IPS DF 6.9 (cell line): ENCODE measurements at regions not wholly inside any gene's neighbourhood (a gene's known extent, or its start where the extent isn't known, plus 50 kb on each side); places are given as distances from the start of the nearest gene placed in this dataset.
"Not testable (repeated sequence)": the region's sequence is repeated elsewhere in the genome, so short reads cannot be mapped to it uniquely, and the experiment has no call there.

Source experiments
- DNase-seq: peaks from one replicate; pipeline ENCODE4 v3.0.0-alpha.2; 2013; ENCODE audit warnings: low read depth, low spot score
- H3K27ac ChIP-seq: one replicate; pipeline ENCODE4 v1.5.1; 2013; ENCODE audit warnings: low read length, control low read depth
- H3K27me3 ChIP-seq: 2 replicates; pipeline ENCODE4 v1.6.1; 2013; ENCODE audit warnings: mild to moderate bottlenecking, low read length; ENCODE audit not compliant: control insufficient read depth, insufficient read depth
- H3K36me3 ChIP-seq: 2 replicates; pipeline ENCODE4 v1.6.1; 2013; ENCODE audit warnings: low read length; ENCODE audit not compliant: control insufficient read depth, insufficient read depth
- H3K4me1 ChIP-seq: 2 replicates; pipeline ENCODE4 v1.6.1; 2013; ENCODE audit warnings: low read length; ENCODE audit not compliant: control insufficient read depth, insufficient read depth
- H3K4me3 ChIP-seq: 2 replicates; pipeline ENCODE4 v1.5.1; 2013; ENCODE audit warnings: mild to moderate bottlenecking, low read length
- H3K9me3 ChIP-seq: 2 replicates; pipeline ENCODE4 v1.6.1; 2013; ENCODE audit warnings: low read length, inconsistent platforms; ENCODE audit not compliant: control insufficient read depth, insufficient read depth
- WGBS: extraction: QIAGEN DNeasy Blood & Tissue Kit; methylation state at CpG from one replicate; pipeline ENCODE4 v1.1.7; 2013; ENCODE audit warnings: mixed read lengths, missing lambda C conversion rate; ENCODE audit not compliant: insufficient read length, insufficient coverage; 5-methylcytosine and 5-hydroxymethylcytosine counted together

DNA sequence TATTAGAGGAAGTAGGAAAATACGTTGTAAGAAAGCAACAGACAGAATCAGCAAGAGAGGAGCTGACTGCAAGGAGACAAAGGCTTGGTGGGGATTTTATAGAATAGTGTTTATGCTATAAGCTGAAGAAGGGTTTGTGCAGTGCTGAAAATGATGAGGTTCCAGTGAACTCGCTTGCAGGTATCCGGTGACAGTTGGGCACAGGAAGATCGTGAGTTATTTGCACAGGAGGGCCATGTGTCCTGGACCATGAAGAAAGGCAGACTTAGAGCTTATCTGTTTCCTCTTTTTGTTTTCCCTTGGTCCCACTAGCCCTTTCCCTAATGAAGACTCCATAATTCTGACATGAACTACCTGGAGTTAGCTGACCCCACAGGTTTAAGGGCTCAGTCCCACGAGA is 61.4 kb downstream of the NXNL2 start:
- H3K27me3 ChIP-seq, result no peaks in the 10 kb centered on the region
- no peaks in the 10 kb centered on the region for H3K9me3 ChIP-seq
- no peak for DNase-seq
- no peak overlapping the region for H3K27ac ChIP-seq
- no peaks in the 10 kb centered on the region for H3K36me3 ChIP-seq
- no peak overlapping the region for H3K4me3 ChIP-seq
- WGBS, result no CpG with 5 or more reads among the region's 5 CpGs
- no peaks in the 10 kb centered on the region for H3K4me1 ChIP-seq

GRCh38 chr9:88604836-88605511 is 70.0 kb downstream of the NXNL2 start:
- no peaks in the 10 kb centered on the region for H3K36me3 ChIP-seq
- no peak overlapping the region for H3K27ac ChIP-seq
- H3K4me3 ChIP-seq, result no peak overlapping the region
- DNase-seq, result no peak
- no peaks in the 10 kb centered on the region for H3K9me3 ChIP-seq
- no peaks in the 10 kb centered on the region for H3K27me3 ChIP-seq
- no peaks in the 10 kb centered on the region for H3K4me1 ChIP-seq
- WGBS, result no CpG with 5 or more reads among the region's 3 CpGs

DNA sequence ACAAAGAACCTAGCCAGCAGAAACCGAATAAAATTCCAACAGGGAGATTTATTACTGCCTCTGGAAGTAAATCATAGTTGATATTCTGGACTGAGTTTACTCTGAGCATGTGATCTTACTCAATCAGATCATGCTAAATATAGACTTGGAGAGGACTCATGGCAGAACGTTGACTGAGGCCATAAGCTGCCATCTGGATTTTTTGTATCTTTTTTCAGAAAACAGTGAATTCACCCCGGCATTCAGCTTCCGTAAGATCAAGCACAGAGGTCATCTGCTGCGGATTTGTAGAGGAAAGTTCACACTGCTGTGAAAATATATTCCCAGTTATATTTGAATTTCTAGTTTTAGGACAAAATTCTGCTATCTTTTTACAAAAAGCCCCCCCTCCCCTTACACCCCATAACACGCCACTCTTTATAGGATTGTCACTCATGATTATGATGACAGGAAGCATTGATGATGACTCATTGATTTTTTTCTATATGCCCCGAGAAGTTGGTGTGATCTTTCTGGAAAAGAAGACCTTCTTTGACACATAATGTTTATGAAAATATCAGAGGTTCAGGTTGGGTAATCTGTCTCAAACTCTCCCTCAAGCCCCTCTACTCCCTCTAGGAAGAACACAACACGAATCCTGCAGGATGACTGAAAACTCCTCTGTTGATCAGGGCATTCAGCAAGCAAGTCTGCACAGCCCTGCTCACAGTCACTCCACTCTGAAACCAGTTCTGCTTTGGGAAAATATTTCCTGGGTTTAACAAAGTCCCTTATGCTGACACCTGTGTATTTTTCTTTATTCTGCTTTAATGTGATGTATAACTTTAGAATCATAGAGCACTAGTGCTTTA is 70.8 kb downstream of the NXNL2 start:
- no peaks in the 10 kb centered on the region for H3K36me3 ChIP-seq
- H3K4me3 ChIP-seq, result no peak overlapping the region
- H3K27ac ChIP-seq, result no peak overlapping the region
- no peaks in the 10 kb centered on the region for H3K9me3 ChIP-seq
- no CpG with 5 or more reads among the region's 8 CpGs for WGBS
- no peaks in the 10 kb centered on the region for H3K4me1 ChIP-seq
- no peak for DNase-seq
- no peaks in the 10 kb centered on the region for H3K27me3 ChIP-seq

DNA sequence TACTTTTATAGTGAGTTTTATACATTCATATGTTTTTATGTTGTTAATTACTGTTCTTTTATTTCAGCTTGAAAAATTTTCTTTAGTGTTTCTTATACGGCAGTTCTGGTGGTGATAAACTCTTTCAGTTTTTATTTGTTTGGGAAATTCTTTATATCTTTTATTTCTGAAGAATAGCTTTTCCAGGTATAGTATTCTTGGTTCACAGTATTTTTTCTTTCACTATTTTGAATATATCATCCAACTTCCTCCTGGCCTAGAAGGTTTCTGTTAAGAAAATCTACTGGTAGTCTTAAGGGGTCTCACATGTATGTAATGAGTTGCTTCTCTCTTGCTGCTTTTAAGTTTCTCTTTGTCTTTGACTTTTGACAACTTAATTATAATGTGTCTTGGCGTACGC is 79.4 kb downstream of the NXNL2 start:
- Histone ChIP-seq H3K27me3 (no peaks in the 10 kb centered on the region), H3K4me1 (no peaks in the 10 kb centered on the region)
- WGBS, result no CpG with 5 or more reads among the region's 3 CpGs

GRCh38 chr9:88623698-88624097 is 88.7 kb downstream of the NXNL2 start:
- DNase-seq, result no peak
- Histone ChIP-seq H3K27me3 (no peaks in the 10 kb centered on the region), H3K4me3 (no peak overlapping the region), H3K27ac (no peak overlapping the region), H3K4me1 (no peaks in the 10 kb centered on the region), H3K36me3 (no peaks in the 10 kb centered on the region), H3K9me3 (no peaks in the 10 kb centered on the region)

More for the DNA sequence above, 79.4 kb downstream of the NXNL2 start:
- no peak for DNase-seq
- H3K36me3 ChIP-seq, result no peaks in the 10 kb centered on the region
- no peaks in the 10 kb centered on the region for H3K9me3 ChIP-seq
- H3K4me3 ChIP-seq, result no peak overlapping the region
- no peak overlapping the region for H3K27ac ChIP-seq

DNA sequence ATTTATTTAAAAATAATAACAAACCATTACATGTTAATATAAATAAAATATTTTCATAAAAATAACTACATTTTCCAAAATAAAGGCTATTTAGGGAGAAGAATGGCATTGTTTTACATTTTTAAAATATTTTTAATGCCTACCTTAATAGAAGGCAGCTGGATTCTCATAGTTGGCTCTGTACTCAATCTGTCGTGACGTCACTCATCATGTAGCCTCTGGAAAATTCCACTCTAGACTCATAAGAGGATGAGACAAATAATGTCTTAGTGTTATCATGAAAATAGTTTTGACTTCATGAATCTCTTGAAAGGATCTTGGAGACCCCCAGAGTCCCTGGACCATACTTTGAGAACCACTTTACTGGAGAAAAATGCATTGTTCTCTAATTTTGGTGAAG is 93.1 kb downstream of the NXNL2 start:
- WGBS, result no CpG with 5 or more reads among the region's 2 CpGs
- H3K27me3 ChIP-seq, result no peaks in the 10 kb centered on the region
- H3K27ac ChIP-seq, result no peak overlapping the region

GRCh38 chr9:88628811-88629210 is 93.8 kb downstream of the NXNL2 start:
- H3K4me3 ChIP-seq, result no peak overlapping the region
- H3K27me3 ChIP-seq, result no peaks in the 10 kb centered on the region
- H3K4me1 ChIP-seq, result no peaks in the 10 kb centered on the region
- no peak for DNase-seq
- no peak overlapping the region for H3K27ac ChIP-seq
- H3K9me3 ChIP-seq, result no peaks in the 10 kb centered on the region
- H3K36me3 ChIP-seq, result no peaks in the 10 kb centered on the region

More for the DNA sequence above, 93.1 kb downstream of the NXNL2 start:
- Histone ChIP-seq H3K9me3 (no peaks in the 10 kb centered on the region), H3K36me3 (no peaks in the 10 kb centered on the region), H3K4me1 (no peaks in the 10 kb centered on the region), H3K4me3 (no peak overlapping the region)
- no peak for DNase-seq

GRCh38 chr9:88630574-88630973 is 95.6 kb downstream of the NXNL2 start:
- H3K36me3 ChIP-seq, H3K27me3 ChIP-seq, H3K4me1 ChIP-seq, DNase-seq, H3K9me3 ChIP-seq, H3K4me3 ChIP-seq, H3K27ac ChIP-seq: not testable (repeated sequence)
- no CpG with 5 or more reads among the region's 3 CpGs for WGBS

DNA sequence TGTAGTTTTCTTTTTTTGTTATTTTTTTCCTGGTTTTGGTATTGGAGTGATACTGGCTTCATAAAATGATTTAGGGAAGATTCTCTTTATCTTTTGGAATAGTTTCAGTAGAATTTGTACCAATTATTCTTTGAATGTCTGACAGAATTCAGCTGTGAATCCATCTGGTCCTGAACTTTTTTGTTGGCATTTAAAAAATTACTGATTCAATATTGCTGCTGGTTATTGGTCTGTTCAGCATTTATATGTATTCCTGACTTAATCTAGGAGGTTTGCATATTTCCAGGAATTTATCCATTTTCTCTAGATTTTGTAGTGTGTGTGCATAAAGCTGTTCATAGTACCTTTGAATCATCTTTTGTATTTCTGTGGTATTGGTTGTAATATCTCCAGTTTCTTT is 100.2 kb downstream of the NXNL2 start:
- Histone ChIP-seq H3K27me3 (no peaks in the 10 kb centered on the region), H3K27ac (no peak overlapping the region)
- DNase-seq, result no peak

GRCh38 chr9:88641456-88642240 is 106.7 kb downstream of the NXNL2 start:
- no CpG with 5 or more reads among the region's 4 CpGs for WGBS
- H3K4me1 ChIP-seq, result no peaks in the 10 kb centered on the region
- no peak for DNase-seq
- H3K27me3 ChIP-seq, result no peaks in the 10 kb centered on the region
- no peak overlapping the region for H3K4me3 ChIP-seq
- no peaks in the 10 kb centered on the region for H3K36me3 ChIP-seq
- no peak overlapping the region for H3K27ac ChIP-seq
- H3K9me3 ChIP-seq, result no peaks in the 10 kb centered on the region; the same call in 1 of the 2 replicates

More for the DNA sequence above, 100.2 kb downstream of the NXNL2 start:
- no peaks in the 10 kb centered on the region for H3K36me3 ChIP-seq
- H3K4me3 ChIP-seq, result no peak overlapping the region
- H3K4me1 ChIP-seq, result no peaks in the 10 kb centered on the region
- no peaks in the 10 kb centered on the region; the same call in 1 of the 2 replicates for H3K9me3 ChIP-seq
